HG02798 (cell line): ENCODE measurements at regions not wholly inside any gene's neighbourhood (a gene's known extent, or its start where the extent isn't known, plus 50 kb on each side); places are given as distances from the start of the nearest gene placed in this dataset.
A peak's percentile ranks its signal among the peaks of the same experiment; 100 is the strongest.
"Not testable (repeated sequence)": the region's sequence is repeated elsewhere in the genome, so short reads cannot be mapped to it uniquely, and the experiment has no call there.

Source experiments
- ATAC-seq: cut with Tn5 transposase; IDR thresholded peaks from one replicate; pipeline ENCODE4 v1.9.1; 2021; ENCODE audit warnings: mild to moderate bottlenecking; ENCODE audit not compliant: unreplicated experiment, poor library complexity

- ATAC-seq, result no peak
These were observed 149.2 kb upstream of the SYT10 start for GRCh38 chr12:33588725-33589405.

GRCh38 chr12:33589576-33590114 lies 150.0 kb upstream of the SYT10 start:
- no peak for ATAC-seq

- no peak for ATAC-seq
These were observed 154.1 kb upstream of the SYT10 start for GRCh38 chr12:33593753-33594152.

- ATAC-seq, result no peak
These were observed 156.4 kb upstream of the SYT10 start for GRCh38 chr12:33596061-33596460.

GRCh38 chr12:33596814-33597213 lies 157.2 kb upstream of the SYT10 start:
- no peak for ATAC-seq

DNA sequence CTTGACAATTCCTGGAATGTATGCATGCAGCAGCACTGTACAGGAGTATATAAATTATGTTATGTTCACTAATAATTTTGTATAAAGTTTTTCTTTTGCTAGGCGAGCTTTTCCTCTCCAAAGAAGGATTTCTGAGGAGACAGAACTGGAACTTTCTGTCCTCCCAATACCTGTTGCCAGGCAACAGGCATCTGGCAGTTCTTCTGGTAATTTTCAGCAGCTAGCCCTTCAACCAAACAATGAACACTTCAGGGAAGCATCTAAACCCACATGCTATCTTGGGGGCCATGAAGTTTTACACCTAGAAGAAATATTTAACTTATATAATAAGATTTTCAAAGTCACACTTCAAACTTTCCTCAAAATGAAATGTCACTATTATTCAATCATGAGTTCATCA lies 162.9 kb upstream of the SYT10 start:
- ATAC-seq, result no peak

- ATAC-seq, result no peak
These were observed 166.1 kb upstream of the SYT10 start for GRCh38 chr12:33605757-33606156.

- no peak for ATAC-seq
These were observed 170.3 kb upstream of the SYT10 start for GRCh38 chr12:33609910-33610309.

DNA sequence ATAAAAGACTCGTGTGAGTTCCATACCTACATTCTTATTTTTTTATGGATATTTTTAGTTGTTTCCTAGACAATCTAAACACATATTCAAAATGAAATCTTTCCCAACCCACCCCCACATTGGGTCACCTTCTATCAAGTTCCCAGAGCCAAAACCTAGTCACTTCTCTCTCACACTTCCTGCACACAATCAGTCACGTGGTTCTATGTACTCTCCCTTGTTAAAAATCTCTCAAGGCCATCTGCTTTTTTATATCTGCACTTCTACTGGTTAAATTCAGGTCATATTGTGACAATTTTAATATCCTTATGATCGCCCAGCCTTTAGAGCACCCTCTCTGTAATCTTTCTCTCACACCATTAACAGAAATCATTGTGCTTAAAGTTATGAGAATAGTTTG lies 175.0 kb upstream of the SYT10 start:
- ATAC-seq, result no peak

DNA sequence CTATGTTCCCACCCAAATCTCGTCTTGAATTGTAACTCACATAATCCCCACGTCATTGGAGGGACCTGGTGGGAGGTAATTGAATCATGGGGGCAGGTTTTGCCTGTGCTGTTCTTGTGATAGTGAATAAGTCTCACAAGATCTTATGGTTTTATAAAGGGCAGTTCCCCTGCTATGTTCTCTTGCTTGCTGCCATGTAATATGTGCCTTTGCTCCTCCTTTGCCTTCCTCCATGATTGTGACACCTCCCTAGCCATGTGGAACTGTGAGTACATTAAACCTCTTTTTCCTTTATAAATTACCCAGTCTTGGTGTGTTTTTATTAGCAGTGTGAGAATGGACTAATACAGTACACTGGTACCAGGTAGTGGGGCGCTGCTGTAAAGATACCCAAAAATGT lies 177.6 kb upstream of the SYT10 start:
- no peak for ATAC-seq

DNA sequence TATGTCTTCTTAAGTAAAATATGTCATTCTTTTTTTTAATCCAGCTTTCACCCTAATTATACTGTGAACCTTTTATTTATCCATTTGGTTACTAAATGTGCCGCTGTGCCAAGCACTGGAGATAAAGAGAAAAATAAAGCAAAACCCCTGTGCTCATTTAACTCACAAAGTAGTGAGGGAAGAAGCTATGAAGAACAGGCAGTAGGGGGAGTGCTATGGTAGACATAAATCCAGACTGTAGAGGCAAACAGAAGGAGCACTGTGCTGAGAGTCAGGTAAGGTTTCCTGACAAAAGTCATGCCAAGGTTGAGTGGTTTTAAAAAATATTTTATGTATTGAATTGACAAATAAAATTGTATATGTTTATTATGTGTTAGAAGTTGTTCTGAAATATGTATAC lies 188.5 kb upstream of the SYT10 start:
- no peak for ATAC-seq

DNA sequence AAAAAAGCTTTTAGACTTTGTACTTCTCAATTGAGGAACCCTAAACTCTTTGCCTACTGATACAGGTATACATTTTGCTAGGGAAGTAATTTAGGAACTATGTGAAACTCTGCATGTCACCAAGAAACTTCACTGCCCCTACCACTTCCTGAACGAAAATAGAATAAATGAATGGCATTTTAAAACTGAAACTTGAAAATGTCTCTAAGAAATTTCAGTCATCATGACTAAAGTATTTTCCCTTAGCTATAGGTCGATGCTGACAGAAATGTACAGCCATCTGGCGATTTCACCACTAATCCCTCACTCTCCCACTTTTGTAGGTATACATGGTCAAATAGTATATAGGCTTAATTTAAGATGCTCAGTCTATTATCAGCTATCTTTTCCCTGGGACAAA lies 194.9 kb upstream of the SYT10 start:
- peak; percentile 48 for ATAC-seq

DNA sequence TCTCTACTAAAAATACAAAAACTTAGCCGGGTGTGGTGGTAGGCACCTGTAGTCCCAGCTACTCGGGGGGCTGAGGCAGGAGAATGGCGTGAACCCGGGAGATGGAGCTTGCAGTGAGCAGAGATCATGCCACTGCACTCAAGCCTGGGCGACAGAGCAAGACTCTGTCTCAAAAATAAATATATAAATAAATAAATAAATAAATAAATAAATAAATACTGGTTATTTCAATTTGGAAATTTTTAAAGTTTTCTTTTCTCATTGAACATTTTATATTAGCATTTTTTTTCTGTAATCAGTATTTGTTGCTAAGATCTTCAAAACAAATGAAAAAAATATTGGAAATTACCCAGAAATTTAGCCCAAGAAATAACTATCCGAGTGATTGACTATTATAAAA lies 197.3 kb upstream of the SYT10 start:
- not testable (repeated sequence) for ATAC-seq

DNA sequence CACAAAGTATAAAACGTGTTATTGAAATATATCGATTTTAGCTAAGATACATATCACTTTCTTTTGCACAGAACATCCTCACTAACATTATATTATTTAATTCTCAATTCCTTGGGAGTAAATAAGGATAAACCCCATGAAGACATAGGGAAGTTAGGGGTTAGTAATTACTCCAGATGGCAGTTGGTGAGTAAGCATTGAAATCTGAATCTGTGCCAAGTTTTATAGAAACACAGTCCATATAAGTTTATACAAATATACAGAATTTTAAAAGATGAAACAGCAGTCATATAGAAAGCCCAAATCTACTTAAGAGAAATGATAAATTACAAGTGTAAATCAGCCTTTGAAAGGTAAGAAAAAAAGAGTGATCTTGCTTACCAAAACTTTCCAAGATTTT lies 200.4 kb upstream of the SYT10 start:
- ATAC-seq, result no peak

GRCh38 chr12:33649992-33650391 lies 210.4 kb upstream of the SYT10 start:
- no peak for ATAC-seq

DNA sequence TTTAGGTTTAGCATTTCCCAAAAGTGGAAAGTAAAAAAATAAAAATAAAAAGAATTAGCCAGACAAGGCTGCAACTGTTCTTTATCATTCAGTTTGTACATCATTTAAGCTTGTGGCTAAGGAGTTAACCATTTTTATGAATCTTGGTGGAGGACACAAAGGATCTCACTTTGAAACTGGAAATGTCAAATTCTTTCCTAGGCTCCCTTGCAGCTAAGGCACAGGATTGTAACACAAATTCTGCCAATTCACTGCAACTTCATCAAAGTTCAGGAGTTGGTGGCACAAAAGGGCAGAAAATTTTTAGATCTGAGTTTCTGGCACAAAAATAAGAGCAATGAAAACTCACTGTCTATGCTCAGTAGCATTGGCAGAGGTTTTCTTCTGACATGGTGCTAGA lies 211.2 kb upstream of the SYT10 start:
- no peak for ATAC-seq

GRCh38 chr12:33653362-33653761 lies 213.7 kb upstream of the SYT10 start:
- ATAC-seq, result no peak

GRCh38 chr12:33654313-33654712 lies 214.7 kb upstream of the SYT10 start:
- ATAC-seq, result no peak

GRCh38 chr12:33663000-33663654 lies 223.5 kb upstream of the SYT10 start:
- no peak for ATAC-seq

DNA sequence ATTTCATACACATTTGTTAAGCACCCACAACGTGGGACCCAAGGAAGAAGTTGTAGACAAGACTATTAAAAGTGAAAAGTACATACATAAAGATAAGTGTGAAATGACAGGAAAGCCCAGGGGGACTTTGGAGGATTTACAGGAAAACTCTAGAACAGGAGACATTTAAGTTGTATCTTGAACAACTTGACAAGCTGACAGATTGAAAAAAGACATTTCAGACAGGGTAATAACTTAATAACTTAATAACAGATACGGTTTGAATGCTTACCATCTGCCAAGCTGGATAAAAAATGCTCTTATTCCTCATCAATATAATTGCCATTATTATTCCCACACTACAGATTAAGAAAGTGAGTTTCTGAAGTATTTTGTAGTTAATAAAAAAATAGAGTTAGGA lies 229.7 kb upstream of the SYT10 start:
- no peak for ATAC-seq

DNA sequence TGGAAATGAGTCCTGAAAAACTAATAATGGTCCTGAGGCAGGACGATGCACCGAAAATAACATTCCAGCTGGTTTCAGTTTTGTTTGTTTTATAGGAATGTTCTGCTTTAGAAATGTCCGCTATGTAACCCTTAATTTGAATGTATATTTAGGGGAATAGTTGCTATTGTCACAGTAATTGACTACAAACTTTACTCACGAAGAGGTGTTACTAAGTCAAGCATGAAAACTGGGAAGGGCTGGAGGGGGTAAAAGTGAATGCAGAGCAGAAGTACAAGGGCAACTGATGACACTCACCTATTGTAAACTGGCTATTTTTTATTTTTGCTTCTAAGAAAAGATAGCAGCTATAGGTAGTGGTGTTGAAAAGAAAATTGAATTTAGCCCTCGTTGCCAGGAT lies 230.7 kb upstream of the SYT10 start:
- ATAC-seq, result no peak

DNA sequence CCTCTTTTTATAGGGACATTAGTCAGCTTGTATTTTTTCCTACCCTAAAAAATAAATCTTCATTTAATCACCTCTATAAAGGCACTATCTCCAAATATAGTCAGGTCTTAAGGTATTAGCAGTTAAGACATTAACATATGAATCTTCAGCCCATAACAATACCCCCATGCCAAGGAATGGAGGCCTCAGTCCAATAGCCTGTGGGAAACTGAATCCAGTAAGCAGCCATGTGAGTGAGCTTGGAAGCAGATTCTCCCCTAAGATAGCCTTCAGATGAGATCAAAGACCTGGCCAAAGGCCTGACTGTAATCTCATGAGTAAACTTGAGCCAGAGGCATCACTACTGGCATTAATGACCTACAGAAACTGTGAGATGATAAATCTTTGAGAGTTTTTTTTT lies 232.1 kb upstream of the SYT10 start:
- ATAC-seq, result no peak
